OCI-LY3 (cell line): ENCODE measurements at regions not wholly inside any gene's neighbourhood (a gene's known extent, or its start where the extent isn't known, plus 50 kb on each side); places are given as distances from the start of the nearest gene placed in this dataset.

Source experiments
- CTCF ChIP-seq: fragments of 200-600, 300-600 bp; sonication (generic); IDR thresholded peaks from 2 replicates; pipeline ENCODE4 v1.5.1; 2014; ENCODE audit warnings: antibody characterized with exemption, low read length, low read depth
- EZH2phosphoT487 ChIP-seq: fragments of 200-600 bp; shearing (Covaris generic); IDR thresholded peaks from 2 replicates; pipeline ENCODE4 v1.6.1; 2018; ENCODE audit warnings: antibody characterized with exemption, mixed run types, low read depth

- no peak for TF ChIP-seq CTCF
- no peak for TF ChIP-seq EZH2phosphoT487
Measured at GRCh38 chr7:112624416-112624815, 143.6 kb downstream of the LSMEM1 start.
